OCI-LY7 (cell line): ENCODE measurements at regions not wholly inside any gene's neighbourhood (a gene's known extent, or its start where the extent isn't known, plus 50 kb on each side); places are given as distances from the start of the nearest gene placed in this dataset.

Source experiments
- BruUV-seq: library from RNA; stranded (reverse); fragments of 400-500 nt; replicated peaks from 2 replicates; lab custom pipeline; 2021; lab: Mats Ljungman, UMichigan
- CTCF ChIA-PET: fragments of 300-600 bp; sonication (Branson Sonifier 250); formaldehyde crosslinking; loops from one replicate; lab custom pipeline; 2022; ENCODE audit warnings: antibody characterized with exemption; ENCODE audit not compliant: unreplicated experiment; lab: Charles Lee
- POLR2A ChIA-PET: fragments of 300-600 bp; sonication (Branson Sonifier 250); formaldehyde crosslinking; loops from one replicate; lab custom pipeline; 2022; ENCODE audit warnings: antibody characterized with exemption; lab: Charles Lee
- DNase-seq: peaks from one replicate; pipeline ENCODE4 v3.0.0-alpha.2; 2015; ENCODE audit warnings: low spot score
- H2AFZ ChIP-seq: fragments of 200-600 bp; sonication (generic), shearing (Covaris generic); 2 replicates; pipeline ENCODE4 v1.6.1; 2014; ENCODE audit warnings: mild to moderate bottlenecking, antibody characterized with exemption, low read length, moderate library complexity
- H3K27ac ChIP-seq: fragments of 200-600 bp; sonication (generic); 2 replicates; pipeline ENCODE4 v1.5.1; 2014; ENCODE audit warnings: mixed run types, low read depth, mild to moderate bottlenecking, moderate library complexity, low read length, inconsistent platforms; ENCODE audit not compliant: poor library complexity, severe bottlenecking
- H3K36me3 ChIP-seq: fragments of 200-600 bp; sonication (generic); 2 replicates; pipeline ENCODE4 v1.6.1; 2014; ENCODE audit warnings: mild to moderate bottlenecking, antibody characterized with exemption, low read length, moderate library complexity, mixed read lengths; ENCODE audit not compliant: insufficient read depth
- H3K4me1 ChIP-seq: fragments of 200-600 bp; sonication (generic); 2 replicates; pipeline ENCODE4 v1.5.1; 2014; ENCODE audit warnings: mild to moderate bottlenecking, low read length; ENCODE audit not compliant: insufficient read depth, poor library complexity, severe bottlenecking
- H3K4me2 ChIP-seq: fragments of 200-600 bp; sonication (generic); 2 replicates; pipeline ENCODE4 v1.6.1; 2014; ENCODE audit warnings: mild to moderate bottlenecking, low read length
- H3K4me3 ChIP-seq: fragments of 200-600 bp; sonication (generic); 2 replicates; pipeline ENCODE4 v1.5.1; 2014; ENCODE audit warnings: mild to moderate bottlenecking, low read depth, low read length; ENCODE audit not compliant: poor library complexity, severe bottlenecking
- H3K79me2 ChIP-seq: fragments of 200-600 bp; sonication (generic); 2 replicates; pipeline ENCODE4 v1.6.1; 2016; ENCODE audit warnings: low read depth, mild to moderate bottlenecking, low read length, moderate library complexity, mixed read lengths; ENCODE audit not compliant: insufficient read depth
- H3K9me2 ChIP-seq: fragments of 200-600 bp; sonication (generic); 2 replicates; pipeline ENCODE4 v1.6.1; 2016; ENCODE audit warnings: mild to moderate bottlenecking, low read length, mixed read lengths; ENCODE audit not compliant: insufficient read depth
- H3K9me3 ChIP-seq: fragments of 200-600 bp; sonication (generic); 2 replicates; pipeline ENCODE4 v1.6.1; 2014; ENCODE audit warnings: mild to moderate bottlenecking, mixed run types, low read length, mixed read lengths
- H4K20me1 ChIP-seq: fragments of 200-600 bp; sonication (generic); 2 replicates; pipeline ENCODE4 v1.6.1; 2014; ENCODE audit warnings: mild to moderate bottlenecking, antibody characterized with exemption, low read length, moderate library complexity, mixed read lengths; ENCODE audit not compliant: insufficient read depth
- EZH2phosphoT487 ChIP-seq: fragments of 200-600 bp; sonication (generic); IDR thresholded peaks from 2 replicates; pipeline ENCODE4 v1.6.1; 2018; ENCODE audit warnings: low read depth, borderline replicate concordance, mild to moderate bottlenecking, mixed run types, antibody characterized with exemption, low read length, moderate library complexity, mixed read lengths
- intact Hi-C: fragments of 100-400 bp; cut with micrococcal nuclease; formaldehyde crosslinking; loops from one replicate; pipeline ENCODE4 v1.10.0; 2022; ENCODE audit not compliant: unreplicated experiment
- TF ChIP-seq, protein P1 (sequence below): fragments of 200-600 bp; sonication (generic); conservative IDR thresholded peaks from 2 replicates; pipeline ENCODE4 v1.5.1; 2014; ENCODE audit warnings: mild to moderate bottlenecking, antibody characterized with exemption, low read length, moderate library complexity, mixed read lengths

DNA sequence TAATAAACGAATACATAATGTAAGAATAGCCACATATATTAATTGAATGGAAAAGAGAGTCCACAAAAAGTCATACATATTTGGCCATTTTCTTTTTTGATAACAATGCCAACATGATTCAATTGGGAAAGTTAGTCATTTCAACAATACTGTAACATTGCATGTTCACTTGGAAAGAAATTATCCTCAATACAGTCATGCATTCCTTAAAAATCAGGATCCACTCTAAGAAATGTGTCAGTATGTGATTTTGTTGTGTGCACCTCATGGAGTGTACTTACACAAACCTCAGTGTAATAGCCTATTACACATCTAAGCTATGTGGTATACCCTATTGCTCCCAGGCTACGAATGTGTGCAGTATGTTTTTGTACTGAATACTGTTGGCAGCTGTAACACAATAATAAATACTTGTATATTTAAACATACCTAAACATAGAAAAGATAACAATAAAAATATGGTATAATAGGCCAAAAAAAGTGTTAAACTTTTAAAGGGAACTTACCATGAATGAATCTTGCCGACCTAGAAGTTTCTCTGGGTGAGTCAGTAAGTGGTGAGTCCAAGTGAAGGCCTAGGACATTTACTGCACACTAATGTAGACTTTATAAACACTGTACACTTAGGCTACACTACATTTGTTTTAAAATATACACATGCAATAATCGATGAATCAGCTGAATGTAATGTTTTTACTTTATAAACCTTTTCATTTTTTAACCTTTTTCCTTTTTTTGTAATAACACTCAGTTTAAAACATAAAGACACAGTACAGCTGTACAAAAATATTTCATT is 806.8 kb downstream of the PCDH18 start:
- TF ChIP-seq, protein P1, sequence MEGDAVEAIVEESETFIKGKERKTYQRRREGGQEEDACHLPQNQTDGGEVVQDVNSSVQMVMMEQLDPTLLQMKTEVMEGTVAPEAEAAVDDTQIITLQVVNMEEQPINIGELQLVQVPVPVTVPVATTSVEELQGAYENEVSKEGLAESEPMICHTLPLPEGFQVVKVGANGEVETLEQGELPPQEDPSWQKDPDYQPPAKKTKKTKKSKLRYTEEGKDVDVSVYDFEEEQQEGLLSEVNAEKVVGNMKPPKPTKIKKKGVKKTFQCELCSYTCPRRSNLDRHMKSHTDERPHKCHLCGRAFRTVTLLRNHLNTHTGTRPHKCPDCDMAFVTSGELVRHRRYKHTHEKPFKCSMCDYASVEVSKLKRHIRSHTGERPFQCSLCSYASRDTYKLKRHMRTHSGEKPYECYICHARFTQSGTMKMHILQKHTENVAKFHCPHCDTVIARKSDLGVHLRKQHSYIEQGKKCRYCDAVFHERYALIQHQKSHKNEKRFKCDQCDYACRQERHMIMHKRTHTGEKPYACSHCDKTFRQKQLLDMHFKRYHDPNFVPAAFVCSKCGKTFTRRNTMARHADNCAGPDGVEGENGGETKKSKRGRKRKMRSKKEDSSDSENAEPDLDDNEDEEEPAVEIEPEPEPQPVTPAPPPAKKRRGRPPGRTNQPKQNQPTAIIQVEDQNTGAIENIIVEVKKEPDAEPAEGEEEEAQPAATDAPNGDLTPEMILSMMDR = no peak
- TF ChIP-seq EZH2phosphoT487 = no peak
- Histone ChIP-seq H3K9me3 (no peaks in the 10 kb centered on the region), H3K4me2 (no peak overlapping the region), H3K9me2 (no peaks in the 10 kb centered on the region), H3K79me2 (no peaks in the 10 kb centered on the region), H3K27ac (no peak overlapping the region), H4K20me1 (no peaks in the 10 kb centered on the region), H3K4me3 (no peak overlapping the region), H3K4me1 (no peaks in the 10 kb centered on the region), H2AFZ (no peak overlapping the region), H3K36me3 (no peaks in the 10 kb centered on the region)
- intact Hi-C loops = no loop called here
- no peak for DNase-seq
- ChIA-PET POLR2A (interaction anchor here (0.6 to 0.7 kb wide), 2 partner anchors 11 to 182 kb away, joined by 3 read pairs; no protein-coding TSS in a partner anchor), CTCF (no interaction called here)
- no TSS peak for BruUV-seq

- ChIA-PET CTCF (no interaction called here), POLR2A (interaction anchor here (0.6 kb wide), 1 partner anchor 923 kb away, joined by 3 read pairs; no protein-coding TSS in a partner anchor)
- H3K79me2 ChIP-seq = no peaks in the 10 kb centered on the region
- no peaks in the 10 kb centered on the region for H4K20me1 ChIP-seq
- BruUV-seq = no TSS peak
- H3K9me3 ChIP-seq = no peaks in the 10 kb centered on the region
- H2AFZ ChIP-seq = no peak overlapping the region
- H3K27ac ChIP-seq = no peak overlapping the region
- TF ChIP-seq EZH2phosphoT487 = no peak
- TF ChIP-seq, protein P1 = no peak
- intact Hi-C loops = no loop called here
- H3K9me2 ChIP-seq = no peaks in the 10 kb centered on the region
- H3K4me2 ChIP-seq = no peak overlapping the region
- no peak overlapping the region for H3K4me3 ChIP-seq
- DNase-seq = no peak
- no peaks in the 10 kb centered on the region for H3K4me1 ChIP-seq
- no peaks in the 10 kb centered on the region for H3K36me3 ChIP-seq
These were observed 819.2 kb downstream of the PCDH18 start for GRCh38 chr4:136713140-136713539.

DNA sequence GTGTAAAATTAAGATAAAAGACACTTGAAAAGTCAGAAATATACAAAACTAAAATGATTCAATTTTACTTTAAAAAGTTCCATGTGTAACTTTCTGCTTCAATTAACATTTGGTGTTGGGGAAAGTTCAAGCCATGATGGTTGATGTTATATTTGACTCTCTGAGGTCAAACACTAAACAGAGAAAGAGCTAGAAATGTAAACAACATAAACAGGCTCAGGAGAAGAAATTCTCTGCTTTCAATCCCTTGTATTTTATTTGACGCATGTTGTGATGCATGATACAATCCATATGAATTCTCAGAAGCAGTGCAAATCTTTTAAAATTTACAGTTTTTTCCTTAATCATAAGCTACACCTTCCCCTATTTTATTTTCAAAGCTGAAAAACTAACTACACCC is 822.4 kb downstream of the PCDH18 start:
- no peak overlapping the region for H3K4me2 ChIP-seq
- no peaks in the 10 kb centered on the region for H3K79me2 ChIP-seq
- H3K4me1 ChIP-seq = no peaks in the 10 kb centered on the region
- H3K9me3 ChIP-seq = no peaks in the 10 kb centered on the region
- H2AFZ ChIP-seq = no peak overlapping the region
- POLR2A ChIA-PET = interaction anchor here (1.3 kb wide), 1 partner anchor 11 kb away, joined by 3 read pairs; no protein-coding TSS in a partner anchor
- BruUV-seq = no TSS peak
- no peak overlapping the region for H3K27ac ChIP-seq
- H3K4me3 ChIP-seq = no peak overlapping the region
- DNase-seq = no peak
- no peaks in the 10 kb centered on the region for H4K20me1 ChIP-seq
- no peaks in the 10 kb centered on the region for H3K9me2 ChIP-seq
- intact Hi-C loops = no loop called here
- CTCF ChIA-PET = no interaction called here
- TF ChIP-seq, protein P1 = no peak
- no peak for TF ChIP-seq EZH2phosphoT487
- H3K36me3 ChIP-seq = no peaks in the 10 kb centered on the region
